K562 (cell line): ENCODE measurements at regions not wholly inside any gene's neighbourhood (a gene's known extent, or its start where the extent isn't known, plus 50 kb on each side); places are given as distances from the start of the nearest gene placed in this dataset.

Source experiments
- ATAC-seq: fragments of 200-7000 bp; cut with Tn5 transposase; 3 replicates; pipeline ENCODE4 v1.9.1; 2020; ENCODE audit warnings: moderate library complexity
- BruUV-seq: library from RNA; stranded (reverse); fragments of 400-500 nt; replicated peaks from 2 replicates; lab custom pipeline; 2021; lab: Mats Ljungman, UMichigan
- CTCF ChIA-PET: fragments of 300-600 bp; formaldehyde crosslinking; extraction: SDS; loops from one replicate; lab custom pipeline; 2021; ENCODE audit warnings: low intra/inter-chr PET ratio; lab: Yijun Ruan, JAX
- POLR2A ChIA-PET: fragments of 300-600, 350-650 bp; sonication (Branson Sonifier 250); formaldehyde crosslinking; extraction: SDS; loops from one replicate; lab custom pipeline; 2021; ENCODE audit warnings: antibody characterized with exemption, inconsistent platforms; lab: Yijun Ruan, JAX
- DNase-seq, 4 experiments: peaks; one replicate each; pipeline versions ENCODE4 v3.0.0 to v3.0.0-alpha.2; 2011 to 2018; ENCODE audit warnings: low spot score in 3 of 4, mixed read lengths in 3 of 4; ENCODE audit errors: extremely low read depth in 1 of 4
- FAIRE-seq: peaks from 2 replicates; lab custom pipeline; 2011; peaks lifted over from hg19 to GRCh38; lab: Jason Lieb, UNC
- H2AFZ ChIP-seq: 2 replicates; pipeline ENCODE4 v1.6.0; 2011; ENCODE audit warnings: low read depth, low read length, control low read depth, inconsistent platforms
- H3K27ac ChIP-seq: fragments of 200-600 bp; 3 replicates; pipeline ENCODE4 v1.8.0; 2011; ENCODE audit warnings: low read depth, mild to moderate bottlenecking, control low read depth, inconsistent platforms, low read length, moderate library complexity, mixed read lengths; ENCODE audit errors: extremely low read depth
- H3K27me3 ChIP-seq, 2 experiments: fragments of 300-600 bp in 1 of 2; 2 replicates in 1 of 2; 3 replicates in 1 of 2; pipeline versions ENCODE4 v1.6.0 to v1.8.0; 2011; ENCODE audit warnings: inconsistent platforms in 2 of 2, low read length in 2 of 2, mild to moderate bottlenecking in 1 of 2, mixed read lengths in 1 of 2, moderate library complexity in 1 of 2; ENCODE audit not compliant: control insufficient read depth in 2 of 2, insufficient read depth in 2 of 2
- H3K36me3 ChIP-seq: fragments of 300-600 bp; 3 replicates; pipeline ENCODE4 v1.8.0; 2011; ENCODE audit warnings: mild to moderate bottlenecking, low read length, inconsistent platforms; ENCODE audit not compliant: control insufficient read depth, insufficient read depth
- H3K4me1 ChIP-seq, 2 experiments: fragments of 200-600 bp in 1 of 2; replicated peaks in 1 of 2; 2 replicates in 1 of 2; 3 replicates in 1 of 2; pipeline versions ENCODE4 v1.5.1 to v1.8.0; 2011; ENCODE audit warnings: inconsistent platforms in 2 of 2, low read length in 2 of 2, mild to moderate bottlenecking in 1 of 2, mixed read lengths in 1 of 2, moderate library complexity in 1 of 2; ENCODE audit not compliant: control insufficient read depth in 2 of 2, insufficient read depth in 2 of 2
- H3K4me2 ChIP-seq: 2 replicates; pipeline ENCODE4 v1.6.1; 2011; ENCODE audit warnings: low read length, control low read depth, inconsistent platforms, mixed read lengths; ENCODE audit not compliant: insufficient read depth
- H3K4me3 ChIP-seq: fragments of 200-600 bp; sonication (generic), shearing (Covaris generic); 2 replicates; pipeline ENCODE4 v1.5.1; 2016; ENCODE audit warnings: control low read depth, inconsistent platforms
- H3K79me2 ChIP-seq: fragments of 200-600 bp; 3 replicates; pipeline ENCODE4 v1.8.0; 2011; ENCODE audit warnings: low read length, inconsistent platforms; ENCODE audit not compliant: control insufficient read depth, insufficient read depth
- H3K9ac ChIP-seq, 2 experiments: 2 replicates each; pipeline versions ENCODE4 v1.6.0 to v1.6.1; 2011; ENCODE audit warnings: low read depth in 2 of 2, low read length in 2 of 2, control low read depth in 1 of 2, inconsistent platforms in 1 of 2, mild to moderate bottlenecking in 1 of 2, mixed read lengths in 1 of 2; ENCODE audit not compliant: insufficient read depth in 1 of 2
- H3K9me1 ChIP-seq: one replicate; pipeline ENCODE4 v1.6.0; 2011; ENCODE audit warnings: inconsistent platforms, mild to moderate bottlenecking, low read length, moderate library complexity; ENCODE audit not compliant: control insufficient read depth, insufficient read depth
- H3K9me3 ChIP-seq: replicated peaks from 2 replicates; pipeline ENCODE4 v1.5.1; 2011; ENCODE audit warnings: low read depth, low read length, inconsistent platforms; ENCODE audit not compliant: control insufficient read depth, insufficient read depth
- H4K20me1 ChIP-seq: replicated peaks from 2 replicates; pipeline ENCODE4 v1.6.1; 2011; ENCODE audit warnings: low read length, inconsistent platforms, mixed read lengths; ENCODE audit not compliant: control insufficient read depth, insufficient read depth
- C11orf30 ChIP-seq: fragments of 450-650 bp; IDR thresholded peaks from 2 replicates; pipeline ENCODE4 v1.6.1; 2016; ENCODE audit warnings: low read depth, mild to moderate bottlenecking
- ELK3 ChIP-seq: fragments of 450-650 bp; formaldehyde crosslinking; IDR thresholded peaks from 2 replicates; pipeline ENCODE4 v1.4.0; 2020; ENCODE audit warnings: mild to moderate bottlenecking
- MAFF ChIP-seq: IDR thresholded peaks from 2 replicates; pipeline ENCODE4 v1.6.1; 2012; ENCODE audit warnings: low read length, improper control_type of control experiment
- MAFG ChIP-seq: fragments of 450-650 bp; conservative IDR thresholded peaks from 2 replicates; pipeline ENCODE4 v1.6.1; 2016; ENCODE audit warnings: missing genetic modification characterization, missing compliant biosample characterization
- MAFK ChIP-seq: IDR thresholded peaks from 2 replicates; pipeline ENCODE4 v1.6.1; 2011; ENCODE audit warnings: low read length, improper control_type of control experiment
- NFATC3 ChIP-seq: fragments of 450-650 bp; IDR thresholded peaks from 2 replicates; pipeline ENCODE4 v1.6.1; 2017; ENCODE audit warnings: mild to moderate bottlenecking
- PYGO2 ChIP-seq: fragments of 450-650 bp; IDR thresholded peaks from 2 replicates; pipeline ENCODE4 v1.6.1; 2016; ENCODE audit warnings: mild to moderate bottlenecking, missing genetic modification characterization, moderate library complexity, missing compliant biosample characterization
- U2AF1 ChIP-seq: fragments of 200-400 bp; formaldehyde crosslinking; optimal IDR thresholded peaks from 2 replicates; pipeline ENCODE3; 2017; ENCODE audit warnings: mild to moderate bottlenecking, low read depth, low read length, moderate library complexity
- ZNF316 ChIP-seq: fragments of 450-650 bp; IDR thresholded peaks from 2 replicates; pipeline ENCODE4 v1.6.1; 2016
- WGBS: fragments of 100-300 bp; shearing (Covaris generic); methylation state at CpG from one replicate; pipeline ENCODE4 v1.1.6; 2016; ENCODE audit warnings: low coverage, mixed read lengths; ENCODE audit not compliant: insufficient coverage; ENCODE audit errors: missing lambda C conversion rate; 5-methylcytosine and 5-hydroxymethylcytosine counted together
- in situ Hi-C: fragments of 300-500 bp; cut with MboI; formaldehyde crosslinking; loops from 4 replicates; pipeline ENCODE4 v1.15.0; 2018; ENCODE audit warnings: inconsistent platforms, mixed read lengths
- intact Hi-C: fragments of 100-400 bp; cut with micrococcal nuclease; formaldehyde crosslinking; loops from 2 replicates; pipeline ENCODE4 v1.14.2; 2022
- TF ChIP-seq, protein P1 (sequence below): sonication (generic); formaldehyde crosslinking; IDR thresholded peaks from 2 replicates; pipeline ENCODE4 v1.8.0; 2023; ENCODE audit warnings: missing genetic modification reagents, mild to moderate bottlenecking, borderline replicate concordance
- TF ChIP-seq, protein P2 (sequence below): IDR thresholded peaks from 2 replicates; pipeline ENCODE4 v1.6.1; 2016; ENCODE audit warnings: missing genetic modification characterization, missing compliant biosample characterization

- TF ChIP-seq, protein P1, sequence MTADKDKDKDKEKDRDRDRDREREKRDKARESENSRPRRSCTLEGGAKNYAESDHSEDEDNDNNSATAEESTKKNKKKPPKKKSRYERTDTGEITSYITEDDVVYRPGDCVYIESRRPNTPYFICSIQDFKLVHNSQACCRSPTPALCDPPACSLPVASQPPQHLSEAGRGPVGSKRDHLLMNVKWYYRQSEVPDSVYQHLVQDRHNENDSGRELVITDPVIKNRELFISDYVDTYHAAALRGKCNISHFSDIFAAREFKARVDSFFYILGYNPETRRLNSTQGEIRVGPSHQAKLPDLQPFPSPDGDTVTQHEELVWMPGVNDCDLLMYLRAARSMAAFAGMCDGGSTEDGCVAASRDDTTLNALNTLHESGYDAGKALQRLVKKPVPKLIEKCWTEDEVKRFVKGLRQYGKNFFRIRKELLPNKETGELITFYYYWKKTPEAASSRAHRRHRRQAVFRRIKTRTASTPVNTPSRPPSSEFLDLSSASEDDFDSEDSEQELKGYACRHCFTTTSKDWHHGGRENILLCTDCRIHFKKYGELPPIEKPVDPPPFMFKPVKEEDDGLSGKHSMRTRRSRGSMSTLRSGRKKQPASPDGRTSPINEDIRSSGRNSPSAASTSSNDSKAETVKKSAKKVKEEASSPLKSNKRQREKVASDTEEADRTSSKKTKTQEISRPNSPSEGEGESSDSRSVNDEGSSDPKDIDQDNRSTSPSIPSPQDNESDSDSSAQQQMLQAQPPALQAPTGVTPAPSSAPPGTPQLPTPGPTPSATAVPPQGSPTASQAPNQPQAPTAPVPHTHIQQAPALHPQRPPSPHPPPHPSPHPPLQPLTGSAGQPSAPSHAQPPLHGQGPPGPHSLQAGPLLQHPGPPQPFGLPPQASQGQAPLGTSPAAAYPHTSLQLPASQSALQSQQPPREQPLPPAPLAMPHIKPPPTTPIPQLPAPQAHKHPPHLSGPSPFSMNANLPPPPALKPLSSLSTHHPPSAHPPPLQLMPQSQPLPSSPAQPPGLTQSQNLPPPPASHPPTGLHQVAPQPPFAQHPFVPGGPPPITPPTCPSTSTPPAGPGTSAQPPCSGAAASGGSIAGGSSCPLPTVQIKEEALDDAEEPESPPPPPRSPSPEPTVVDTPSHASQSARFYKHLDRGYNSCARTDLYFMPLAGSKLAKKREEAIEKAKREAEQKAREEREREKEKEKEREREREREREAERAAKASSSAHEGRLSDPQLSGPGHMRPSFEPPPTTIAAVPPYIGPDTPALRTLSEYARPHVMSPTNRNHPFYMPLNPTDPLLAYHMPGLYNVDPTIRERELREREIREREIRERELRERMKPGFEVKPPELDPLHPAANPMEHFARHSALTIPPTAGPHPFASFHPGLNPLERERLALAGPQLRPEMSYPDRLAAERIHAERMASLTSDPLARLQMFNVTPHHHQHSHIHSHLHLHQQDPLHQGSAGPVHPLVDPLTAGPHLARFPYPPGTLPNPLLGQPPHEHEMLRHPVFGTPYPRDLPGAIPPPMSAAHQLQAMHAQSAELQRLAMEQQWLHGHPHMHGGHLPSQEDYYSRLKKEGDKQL: no peak
Observed at GRCh38 chr16:65305266-65305959, 183.6 kb upstream of the CDH11 start (continued).

DNA sequence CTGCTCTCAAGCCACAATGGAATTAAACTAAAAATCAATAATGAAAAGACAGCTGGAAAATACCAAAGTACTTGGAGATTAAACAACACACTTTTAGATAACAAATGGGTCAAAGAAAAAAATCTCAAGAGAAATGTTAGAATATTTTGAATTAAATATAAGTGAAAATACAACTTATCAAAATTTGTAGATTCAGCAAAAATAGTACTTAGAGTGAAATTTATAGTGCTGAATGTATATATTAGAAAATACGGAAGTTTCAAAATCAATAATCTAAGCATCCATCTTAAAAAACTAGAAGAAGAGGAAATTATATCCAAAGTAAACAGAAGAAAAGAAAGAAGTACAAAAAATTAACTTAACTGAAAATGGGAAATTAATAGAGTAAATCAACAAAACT lies 179.2 kb upstream of the CDH11 start:
- CTCF ChIA-PET: no interaction called here

More for the DNA sequence above, 179.2 kb upstream of the CDH11 start:
- TF ChIP-seq MAFF (peak; percentile 29; the same call in 1 of the 2 replicates), C11orf30 (peak; percentile 68; the same call in 1 of the 2 replicates), ELK3 (CRISPR knock-in tag) (no peak), U2AF1 (no peak), ZNF316 (peak; percentile 89), MAFK (peak; percentile 13; the same call in 1 of the 2 replicates), MAFG (tag) (peak; percentile 56), NFATC3 (no peak), PYGO2 (tag) (no peak)
- TF ChIP-seq, protein P2, sequence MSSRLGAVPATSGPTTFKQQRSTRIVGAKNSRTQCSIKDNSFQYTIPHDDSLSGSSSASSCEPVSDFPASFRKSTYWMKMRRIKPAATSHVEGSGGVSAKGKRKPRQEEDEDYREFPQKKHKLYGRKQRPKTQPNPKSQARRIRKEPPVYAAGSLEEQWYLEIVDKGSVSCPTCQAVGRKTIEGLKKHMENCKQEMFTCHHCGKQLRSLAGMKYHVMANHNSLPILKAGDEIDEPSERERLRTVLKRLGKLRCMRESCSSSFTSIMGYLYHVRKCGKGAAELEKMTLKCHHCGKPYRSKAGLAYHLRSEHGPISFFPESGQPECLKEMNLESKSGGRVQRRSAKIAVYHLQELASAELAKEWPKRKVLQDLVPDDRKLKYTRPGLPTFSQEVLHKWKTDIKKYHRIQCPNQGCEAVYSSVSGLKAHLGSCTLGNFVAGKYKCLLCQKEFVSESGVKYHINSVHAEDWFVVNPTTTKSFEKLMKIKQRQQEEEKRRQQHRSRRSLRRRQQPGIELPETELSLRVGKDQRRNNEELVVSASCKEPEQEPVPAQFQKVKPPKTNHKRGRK (tag): no peak
- Histone ChIP-seq H3K4me2 (no peak overlapping the region), H2AFZ (no peak overlapping the region), H3K4me1 (no peaks in the 10 kb centered on the region), H3K79me2 (no peaks in the 10 kb centered on the region), H4K20me1 (no peaks in the 10 kb centered on the region), H3K9ac (no peak overlapping the region), H3K9me3 (no peaks in the 10 kb centered on the region), H3K27me3 (no peaks in the 10 kb centered on the region), H3K4me3 (no peak overlapping the region), H3K36me3 (no peaks in the 10 kb centered on the region), H3K27ac (no peak overlapping the region), H3K9me1 (no peaks in the 10 kb centered on the region)
- ATAC-seq: no peak
- no peak for DNase-seq
- FAIRE-seq: no peak
- POLR2A ChIA-PET: no interaction called here
- 0% methylated on average over 1 of the region's 1 CpG for WGBS
- BruUV-seq: no TSS peak
- in situ Hi-C loops (no loop called here), intact Hi-C loops (no loop called here)
